CMK (cell line): ENCODE measurements at regions not wholly inside any gene's neighbourhood (a gene's known extent, or its start where the extent isn't known, plus 50 kb on each side); places are given as distances from the start of the nearest gene placed in this dataset.

Source experiments
- DNase-seq: peaks from one replicate; pipeline ENCODE4 v3.0.0-alpha.2; 2010; ENCODE audit warnings: low read depth

GRCh38 chr21:15370462-15370975 lies 305.7 kb upstream of the NRIP1 start:
- DNase-seq = no peak

DNA sequence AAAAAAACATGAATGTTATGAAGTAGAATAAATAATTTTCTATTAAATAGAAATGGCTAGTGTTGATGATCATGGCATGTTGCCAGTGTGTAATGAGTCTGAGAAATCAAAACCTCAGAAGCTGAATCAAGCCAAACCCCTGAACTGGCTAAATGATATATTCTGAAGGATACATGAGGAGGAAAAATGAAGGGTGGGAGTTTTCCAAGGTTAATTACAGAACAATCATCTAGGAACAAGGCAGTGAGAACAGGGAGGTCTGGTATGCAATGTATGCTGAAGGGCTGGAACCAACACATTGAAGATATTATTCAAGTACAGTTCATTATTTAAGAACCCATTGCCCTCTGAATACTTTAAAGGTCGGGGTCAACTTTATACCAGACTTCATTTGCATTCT lies 309.1 kb upstream of the NRIP1 start:
- DNase-seq = no peak

GRCh38 chr21:15379776-15380175 lies 315.0 kb upstream of the NRIP1 start:
- DNase-seq = no peak

DNA sequence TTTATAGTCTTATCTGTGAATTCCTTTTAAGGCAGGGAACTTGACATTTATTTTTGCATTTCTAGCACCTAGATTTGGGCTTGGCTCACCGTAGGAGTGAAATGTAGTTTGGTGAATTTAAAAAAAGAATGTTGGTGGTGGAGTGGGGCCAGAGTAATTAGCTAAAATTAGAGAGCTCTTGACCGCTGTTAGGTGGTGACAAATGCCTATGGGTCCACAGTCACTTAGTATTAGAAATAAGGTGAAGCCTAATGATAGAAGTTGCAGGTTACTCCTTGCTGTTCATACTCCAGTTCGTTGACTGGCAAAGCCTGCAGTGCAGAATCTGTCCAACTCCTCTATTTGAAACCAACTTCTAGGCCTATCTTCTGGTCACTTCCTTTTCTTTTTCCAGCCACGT lies 318.8 kb upstream of the NRIP1 start:
- DNase-seq = no peak

DNA sequence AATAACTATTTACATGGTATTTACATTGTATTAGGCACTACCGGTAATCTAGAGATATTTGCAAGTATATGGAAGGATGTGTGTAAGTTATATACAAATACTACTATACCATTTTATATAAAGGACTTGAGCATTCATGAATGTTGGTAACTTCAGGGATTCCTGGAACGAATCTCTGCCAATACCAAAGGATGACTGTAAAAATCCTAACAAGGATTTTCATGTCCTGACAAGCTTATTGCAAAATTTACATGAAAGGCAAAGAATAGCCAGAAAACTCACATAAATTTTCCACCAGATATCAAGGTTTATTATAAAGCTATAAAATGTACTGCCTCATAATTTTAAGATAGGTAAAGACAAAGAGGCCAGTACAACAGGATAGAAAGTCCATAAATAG lies 325.2 kb upstream of the NRIP1 start:
- DNase-seq = no peak

- no peak for DNase-seq
Measured at GRCh38 chr21:15397258-15397657, 332.5 kb upstream of the NRIP1 start.

DNA sequence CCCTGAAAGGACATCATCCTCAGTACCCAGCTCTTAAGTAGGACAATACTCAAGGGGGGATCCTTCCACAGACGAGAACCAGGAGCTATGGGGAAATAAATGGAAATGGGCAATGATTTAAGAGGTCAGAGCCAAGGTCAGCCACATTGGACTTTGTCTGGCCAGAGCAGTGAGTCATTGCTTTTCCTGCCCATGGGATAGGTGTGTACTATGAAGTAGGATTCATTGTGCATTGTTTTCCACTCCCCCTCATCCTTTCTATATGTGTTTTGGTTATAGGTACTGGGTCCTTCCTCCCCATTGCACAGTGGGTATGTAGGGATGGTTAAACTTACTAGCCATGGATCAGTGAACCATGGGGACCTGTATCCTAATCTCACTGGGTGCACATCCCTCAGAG lies 328.9 kb upstream of the USP25 start:
- DNase-seq = no peak

GRCh38 chr21:15401331-15401730 lies 328.5 kb upstream of the USP25 start:
- DNase-seq = no peak

DNA sequence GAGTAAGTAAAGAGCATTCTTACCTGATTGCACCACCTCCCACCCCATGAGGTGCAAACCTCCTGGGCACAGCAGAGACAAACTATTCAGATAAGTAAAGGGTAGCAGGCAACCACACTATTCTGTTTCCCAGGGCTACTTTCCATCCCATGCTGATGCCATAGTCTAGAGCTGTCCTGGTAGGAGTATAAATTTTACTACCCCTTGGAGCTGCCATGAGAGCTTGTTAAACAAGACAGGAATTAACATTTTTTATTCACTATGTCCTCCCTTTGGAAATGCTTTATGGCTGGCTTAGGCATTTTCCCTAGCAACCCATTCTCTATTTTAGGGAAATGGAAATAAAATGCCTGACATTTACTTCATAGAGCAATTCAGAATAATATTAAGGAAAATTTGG lies 324.6 kb upstream of the USP25 start:
- DNase-seq = no peak

GRCh38 chr21:15406791-15407190 lies 323.0 kb upstream of the USP25 start:
- DNase-seq = no peak

GRCh38 chr21:15407585-15407984 lies 322.2 kb upstream of the USP25 start:
- DNase-seq = no peak

- DNase-seq = no peak
Measured at GRCh38 chr21:15408089-15408488, 321.7 kb upstream of the USP25 start.

- DNase-seq = no peak
Measured at GRCh38 chr21:15409031-15409430, 320.8 kb upstream of the USP25 start.

- no peak for DNase-seq
Measured at GRCh38 chr21:15410853-15411252, 318.9 kb upstream of the USP25 start.

DNA sequence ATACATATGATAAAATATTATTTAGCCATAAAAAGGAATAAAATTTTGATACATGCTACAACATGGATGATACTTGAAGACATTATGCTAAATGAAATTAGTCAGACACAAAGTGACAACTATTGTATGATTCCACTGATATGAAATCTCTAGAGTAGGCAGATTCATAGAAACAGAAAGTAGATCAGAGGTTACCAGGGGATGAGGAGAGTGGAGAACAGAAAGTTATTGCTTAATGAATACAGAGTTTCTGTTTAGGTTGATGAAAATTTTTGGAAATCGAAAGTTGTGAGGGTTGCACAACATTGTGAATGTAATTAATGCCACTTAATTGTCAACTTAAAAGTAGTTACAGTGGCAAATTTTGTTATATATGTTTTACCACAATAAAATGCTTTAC lies 315.7 kb upstream of the USP25 start:
- DNase-seq = no peak

DNA sequence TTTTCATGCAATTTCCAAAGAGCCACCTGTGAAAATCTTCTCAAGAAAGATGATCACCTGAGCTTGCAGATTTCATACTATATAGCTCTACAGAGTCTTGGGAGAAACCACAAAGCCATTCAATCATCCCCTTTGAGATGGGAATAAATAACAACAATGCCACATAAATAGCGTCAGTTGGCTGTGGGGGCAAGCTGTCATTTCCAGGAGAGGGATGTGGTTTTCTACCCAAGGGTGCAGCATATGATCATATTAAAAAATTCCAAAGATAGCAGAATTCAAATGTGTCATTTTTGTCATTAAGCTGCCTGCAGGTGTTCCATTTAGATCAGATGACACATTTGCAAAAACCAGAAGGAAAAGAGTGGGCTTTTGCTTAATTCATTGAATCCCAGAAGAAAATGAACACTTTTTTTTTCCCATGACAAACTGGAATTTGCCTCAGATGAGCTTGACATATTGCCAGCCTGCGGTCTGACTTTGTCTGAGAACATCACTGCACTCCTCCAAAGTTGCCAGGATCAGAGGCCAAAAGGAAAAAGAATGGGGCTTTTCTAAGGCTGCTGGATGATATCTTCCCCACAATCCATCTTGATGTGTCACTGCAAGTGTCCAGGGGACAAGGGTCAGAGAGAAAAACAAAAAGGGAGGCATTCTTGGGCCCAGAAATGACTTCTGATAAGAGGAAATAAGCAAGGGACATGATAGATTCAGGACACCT lies 314.1 kb upstream of the USP25 start:
- no peak for DNase-seq

GRCh38 chr21:15421441-15421881 lies 308.3 kb upstream of the USP25 start:
- DNase-seq = no peak

- DNase-seq = no peak
Measured at GRCh38 chr21:15421947-15422346, 307.8 kb upstream of the USP25 start.

DNA sequence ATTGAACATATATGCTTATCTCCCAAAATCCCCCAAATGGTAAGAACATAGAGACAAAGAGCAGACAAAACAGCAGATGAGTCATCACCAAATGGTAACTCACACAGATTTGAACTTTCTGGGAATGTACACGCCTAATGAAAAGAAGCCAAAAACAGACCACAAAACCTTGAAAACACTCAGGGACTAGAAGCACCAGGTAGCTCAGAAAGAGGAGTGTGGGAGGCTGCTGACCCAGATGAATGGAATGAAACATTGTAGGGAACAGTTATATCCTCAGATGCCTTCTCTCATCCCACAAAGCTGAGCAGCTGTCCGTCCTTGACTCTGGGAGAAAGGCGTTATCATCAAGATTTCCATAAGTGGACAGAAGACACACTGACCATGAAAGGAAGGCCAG lies 307.0 kb upstream of the USP25 start:
- no peak for DNase-seq

- DNase-seq = no peak
Measured at GRCh38 chr21:15423676-15424445, 305.9 kb upstream of the USP25 start.

GRCh38 chr21:15425049-15425448 lies 304.7 kb upstream of the USP25 start:
- DNase-seq = no peak

- no peak for DNase-seq
Measured at GRCh38 chr21:15430023-15430422, 299.8 kb upstream of the USP25 start.

- DNase-seq = no peak
Measured at GRCh38 chr21:15430577-15430976, 299.2 kb upstream of the USP25 start.

DNA sequence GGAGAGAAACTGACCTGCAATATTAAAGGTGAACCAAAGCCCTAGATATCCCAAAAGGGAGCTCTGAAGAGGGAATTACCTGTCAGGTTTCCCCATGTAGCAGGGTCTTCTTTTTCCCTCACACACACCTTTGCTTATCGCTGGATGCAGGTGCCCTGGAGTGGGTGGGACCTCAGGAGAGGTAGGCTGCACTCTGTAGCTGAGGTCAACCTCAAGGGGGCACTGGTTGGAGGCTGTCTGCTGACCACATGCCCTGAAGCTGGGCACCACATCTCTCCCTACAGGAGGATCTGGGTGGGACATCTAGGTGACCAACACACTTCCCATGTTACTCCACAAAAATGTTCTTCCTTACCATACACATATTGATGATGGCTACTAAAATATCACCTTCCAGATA lies 298.7 kb upstream of the USP25 start:
- DNase-seq = no peak
